Activated CD4-positive, CD25-positive, alpha-beta regulatory T cell treated with anti-CD3 and anti-CD28 coated beads, Interleukin-2, amount 50 U/mL, for 24 hours (primary cell): ENCODE measurements at regions not wholly inside any gene's neighbourhood (a gene's known extent, or its start where the extent isn't known, plus 50 kb on each side); places are given as distances from the start of the nearest gene placed in this dataset.
A peak's percentile ranks its signal among the peaks of the same experiment; 100 is the strongest.
"Not testable (repeated sequence)": the region's sequence is repeated elsewhere in the genome, so short reads cannot be mapped to it uniquely, and the experiment has no call there.

ENCODE experiments used
- ATAC-seq, 2 donors: fragments of 150-1000 bp; cut with Tn5 transposase; one replicate each; pipeline ENCODE4 v1.10.0; 2021; ENCODE audit warnings: mild to moderate bottlenecking in 1 of 2, moderate library complexity in 1 of 2

GRCh38 chr2:176879426-176879995, 333.1 kb upstream of the HNRNPA3 start:
- no peak for ATAC-seq

GRCh38 chr2:176882045-176882444, 330.5 kb upstream of the HNRNPA3 start:
- not testable (repeated sequence) for ATAC-seq

- no peak for ATAC-seq
Observed at GRCh38 chr2:176885001-176885643, 327.5 kb upstream of the HNRNPA3 start.

- no peak for ATAC-seq
Observed at GRCh38 chr2:176885661-176886060, 326.9 kb upstream of the HNRNPA3 start.

- no peak for ATAC-seq
Observed at GRCh38 chr2:176891105-176891504, 321.5 kb upstream of the HNRNPA3 start.

- no peak for ATAC-seq
Observed at GRCh38 chr2:176891857-176892256, 320.7 kb upstream of the HNRNPA3 start.

GRCh38 chr2:176892676-176893226, 319.8 kb upstream of the HNRNPA3 start:
- ATAC-seq: no peak

GRCh38 chr2:176895158-176895557, 317.4 kb upstream of the HNRNPA3 start:
- ATAC-seq: no peak

GRCh38 chr2:176902454-176902853, 310.1 kb upstream of the HNRNPA3 start:
- no peak for ATAC-seq

- not testable (repeated sequence) for ATAC-seq
Observed at GRCh38 chr2:176904053-176904452, 308.5 kb upstream of the HNRNPA3 start.

- ATAC-seq: no peak
Observed at GRCh38 chr2:176907341-176907740, 305.3 kb upstream of the HNRNPA3 start.

- ATAC-seq: no peak
Observed at GRCh38 chr2:176910828-176911227, 301.8 kb upstream of the HNRNPA3 start.

- ATAC-seq: no peak
Observed at GRCh38 chr2:176913955-176914354, 298.6 kb upstream of the HNRNPA3 start.

GRCh38 chr2:176914371-176914770, 298.2 kb upstream of the HNRNPA3 start:
- ATAC-seq: no peak

GRCh38 chr2:176922545-176922944, 290.0 kb upstream of the HNRNPA3 start:
- ATAC-seq: not testable (repeated sequence)

GRCh38 chr2:176923205-176923604, 289.4 kb upstream of the HNRNPA3 start:
- ATAC-seq: no peak

- ATAC-seq: no peak
Observed at GRCh38 chr2:176924909-176925534, 287.6 kb upstream of the HNRNPA3 start.

GRCh38 chr2:176926453-176926852, 286.1 kb upstream of the HNRNPA3 start:
- no peak for ATAC-seq

GRCh38 chr2:176929387-176929786, 283.2 kb upstream of the HNRNPA3 start:
- ATAC-seq: not testable (repeated sequence)

- peak; percentile 94 to 96 for ATAC-seq
Observed at GRCh38 chr2:176931588-176932563, 280.7 kb upstream of the HNRNPA3 start.

- ATAC-seq: no peak
Observed at GRCh38 chr2:176934131-176934530, 278.5 kb upstream of the HNRNPA3 start.

GRCh38 chr2:176934869-176935415, 277.7 kb upstream of the HNRNPA3 start:
- no peak for ATAC-seq
